ENCODE measurements at regions not wholly inside any gene's neighbourhood (a gene's known extent, or its start where the extent isn't known, plus 50 kb on each side); places are given as distances from the start of the nearest gene placed in this dataset.
"Not testable (repeated sequence)": the region's sequence is repeated elsewhere in the genome, so short reads cannot be mapped to it uniquely, and the experiment has no call there.

DNA sequence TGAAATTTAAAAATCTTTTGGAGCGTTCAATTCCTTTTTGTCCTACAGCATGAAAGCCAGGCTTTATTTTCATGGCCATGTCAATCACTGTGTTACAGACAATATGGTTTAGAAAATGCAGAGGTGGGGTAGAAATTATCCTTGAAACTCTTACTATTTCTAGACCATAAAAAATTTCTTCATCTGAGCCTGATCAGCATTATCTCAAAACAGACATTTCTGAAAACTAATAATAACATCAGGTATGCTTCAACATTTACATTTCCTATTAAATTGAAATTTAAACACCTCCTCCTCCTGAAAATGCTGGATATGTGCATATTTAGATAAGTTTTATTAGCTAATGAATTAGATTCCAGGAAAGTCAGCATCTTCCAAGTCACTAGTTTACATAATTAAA, 570.6 kb downstream of the RIT2 start:
- no peak for DNase-seq (ENCODE audit: insufficient read length)
- no peak for FAIRE-seq
- TF ChIP-seq TAF1 (IDR thresholded peaks at IDR 0.05; ENCODE audit: borderline replicate concordance, low read depth, low read length) (no peak), POLR2AphosphoS5 (IDR thresholded peaks at IDR 0.05; ENCODE audit: low read depth, low read length) (no peak), POLR2A (IDR thresholded peaks at IDR 0.05; ENCODE audit: low read depth, low read length) (no peak)

DNA sequence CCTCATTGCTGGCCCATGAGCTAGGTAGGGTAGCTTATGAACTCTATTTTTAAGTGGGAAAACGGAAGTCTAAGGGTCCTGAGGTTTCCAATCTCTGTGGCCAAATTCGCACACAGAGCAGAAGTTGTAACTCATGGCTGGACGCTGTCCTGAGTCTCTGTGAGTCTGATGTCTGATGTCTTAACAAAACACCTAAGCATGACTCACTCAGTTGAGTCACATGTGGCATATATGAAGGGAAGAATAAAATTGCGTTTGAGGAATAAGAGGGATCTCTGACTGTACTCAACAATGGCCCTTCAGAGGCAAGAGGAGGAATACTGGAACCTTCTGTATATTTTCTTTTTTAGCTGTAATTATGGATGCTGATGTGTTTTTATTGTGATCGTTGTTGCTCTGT, 569.7 kb downstream of the RIT2 start:
- FAIRE-seq (no peak), DNase-seq (ENCODE audit: insufficient read length) (no peak)
- TF ChIP-seq POLR2AphosphoS5 (IDR thresholded peaks at IDR 0.05; ENCODE audit: low read depth, low read length) (no peak), POLR2A (IDR thresholded peaks at IDR 0.05; ENCODE audit: low read depth, low read length) (no peak), TAF1 (IDR thresholded peaks at IDR 0.05; ENCODE audit: borderline replicate concordance, low read depth, low read length) (no peak)

DNA sequence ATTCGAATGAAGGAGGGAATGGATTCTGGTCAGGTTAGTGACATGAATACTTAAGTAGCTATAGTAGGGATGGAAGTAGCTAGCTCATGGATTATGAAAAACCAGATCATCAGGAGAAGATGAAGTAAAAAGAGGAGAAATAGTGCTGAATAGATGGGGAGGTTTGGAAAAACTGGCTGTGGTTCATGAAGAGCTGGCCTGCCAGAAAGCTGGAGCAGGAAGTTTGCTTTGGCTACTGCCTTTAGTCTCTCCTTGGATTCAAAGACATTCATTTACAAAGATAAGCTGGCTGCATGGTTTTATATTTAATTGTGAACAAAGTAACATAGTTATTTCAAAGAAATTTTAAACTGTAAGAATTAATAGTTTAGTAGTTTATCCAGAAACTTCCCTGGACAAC, 567.0 kb downstream of the RIT2 start:
- TF ChIP-seq POLR2A (IDR thresholded peaks at IDR 0.05; ENCODE audit: low read depth, low read length): no peak
- TF ChIP-seq TAF1 (IDR thresholded peaks at IDR 0.05; ENCODE audit: borderline replicate concordance, low read depth, low read length): no peak
- TF ChIP-seq POLR2AphosphoS5 (IDR thresholded peaks at IDR 0.05; ENCODE audit: low read depth, low read length): no peak
- no peak for FAIRE-seq

DNA sequence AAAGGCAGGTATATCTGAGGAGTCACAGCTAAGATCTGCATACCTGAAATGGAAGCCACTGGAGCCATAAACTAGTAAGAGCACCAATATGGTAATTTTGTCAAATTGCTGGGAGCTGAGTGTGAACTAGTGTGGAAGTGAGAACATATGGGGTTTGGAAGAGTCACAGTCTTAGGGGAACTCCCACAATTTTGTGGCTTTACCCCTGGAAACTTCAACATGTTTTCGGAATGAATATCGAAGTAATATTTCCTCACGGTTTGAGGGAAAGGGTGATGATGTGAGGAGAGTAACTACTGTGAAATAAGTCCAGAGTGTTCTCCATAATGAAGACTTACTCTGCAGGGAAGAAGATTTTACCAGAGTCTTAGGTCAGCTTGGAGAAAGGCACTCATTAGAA, 565.9 kb downstream of the RIT2 start:
- FAIRE-seq: no peak
- no peak for DNase-seq (ENCODE audit: insufficient read length)
- no peak for TF ChIP-seq POLR2A (IDR thresholded peaks at IDR 0.05; ENCODE audit: low read depth, low read length)
- no peak for TF ChIP-seq POLR2AphosphoS5 (IDR thresholded peaks at IDR 0.05; ENCODE audit: low read depth, low read length)
- TF ChIP-seq TAF1 (IDR thresholded peaks at IDR 0.05; ENCODE audit: borderline replicate concordance, low read depth, low read length): no peak

More for the DNA sequence above, 567.0 kb downstream of the RIT2 start:
- DNase-seq (ENCODE audit: insufficient read length): no peak

DNA sequence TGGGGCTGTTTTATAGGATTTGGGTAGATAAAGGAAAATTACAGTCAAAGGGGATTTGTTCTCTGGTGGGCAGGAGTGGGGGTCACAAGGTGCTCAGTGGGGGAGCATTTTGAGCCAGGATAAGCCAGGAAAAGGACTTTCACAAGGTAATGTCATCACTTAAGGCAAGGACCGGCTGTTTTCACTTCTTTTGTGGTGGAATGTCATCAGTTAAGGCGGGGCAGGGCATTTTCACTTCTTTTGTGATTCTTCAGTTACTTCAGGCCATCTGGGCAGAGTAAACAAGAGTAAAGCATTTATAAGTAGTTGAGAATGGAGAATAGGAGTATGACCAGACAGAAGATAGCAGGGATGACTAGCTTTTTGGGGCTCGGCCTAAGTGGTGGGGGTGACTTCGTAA, 562.9 kb downstream of the RIT2 start:
- DNase-seq (ENCODE audit: insufficient read length); FAIRE-seq: not testable (repeated sequence)

DNA sequence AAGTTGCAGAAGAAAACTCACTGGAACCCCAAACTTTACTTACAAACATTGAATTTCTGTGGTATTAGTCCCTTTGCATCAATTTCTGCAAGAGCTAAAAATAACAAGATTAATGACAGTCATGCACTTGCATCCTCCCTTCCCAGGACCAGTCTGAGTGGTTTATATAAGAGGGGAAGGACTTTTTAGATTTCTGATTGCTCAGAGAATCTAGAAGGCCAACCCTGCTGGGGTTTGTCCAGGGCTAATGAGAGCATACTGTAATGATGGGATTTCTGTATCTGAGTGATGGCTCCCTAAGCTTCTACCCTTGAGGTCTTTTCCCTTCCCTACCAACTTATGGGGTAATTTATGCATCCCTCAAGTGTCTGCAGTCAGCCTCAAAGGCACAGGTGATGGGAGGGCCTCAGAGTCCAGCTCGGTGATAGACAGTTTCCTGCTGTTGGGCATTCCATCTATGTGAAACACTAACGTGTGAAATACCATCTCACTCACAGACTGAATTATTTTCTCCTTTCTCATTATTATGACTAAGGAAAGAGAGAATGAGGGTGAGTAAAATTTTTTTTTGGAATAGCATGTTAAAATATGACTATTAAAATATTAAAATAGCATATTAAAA, 556.3 kb downstream of the RIT2 start:
- TF ChIP-seq POLR2AphosphoS5 (IDR thresholded peaks at IDR 0.05; ENCODE audit: low read depth, low read length) (no peak), TAF1 (IDR thresholded peaks at IDR 0.05; ENCODE audit: borderline replicate concordance, low read depth, low read length) (no peak), POLR2A (IDR thresholded peaks at IDR 0.05; ENCODE audit: low read depth, low read length) (no peak)
- FAIRE-seq (no peak), DNase-seq (ENCODE audit: insufficient read length) (no peak)

DNA sequence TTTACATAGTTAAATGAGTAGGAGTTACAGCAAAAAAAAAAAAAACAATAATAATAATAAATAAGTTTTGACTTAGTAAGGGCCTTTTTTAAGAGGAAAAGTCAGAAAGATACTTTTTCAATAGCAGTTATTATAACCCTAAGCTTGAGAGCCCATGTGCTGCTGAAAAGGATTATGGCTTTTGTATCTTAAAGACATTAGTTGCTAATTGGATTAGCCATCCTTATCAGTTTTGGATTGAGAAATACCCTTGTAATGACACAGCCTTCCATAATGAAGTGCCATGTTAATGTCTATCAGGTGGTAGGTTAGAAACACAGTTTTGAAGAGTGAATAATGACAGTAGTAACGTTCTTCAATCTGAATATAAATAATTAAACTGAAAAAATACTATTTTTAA, 554.0 kb downstream of the RIT2 start:
- DNase-seq (ENCODE audit: insufficient read length) (no peak), FAIRE-seq (no peak)
- no peak for TF ChIP-seq POLR2AphosphoS5 (IDR thresholded peaks at IDR 0.05; ENCODE audit: low read depth, low read length)
- no peak for TF ChIP-seq TAF1 (IDR thresholded peaks at IDR 0.05; ENCODE audit: borderline replicate concordance, low read depth, low read length)
- no peak for TF ChIP-seq POLR2A (IDR thresholded peaks at IDR 0.05; ENCODE audit: low read depth, low read length)

DNA sequence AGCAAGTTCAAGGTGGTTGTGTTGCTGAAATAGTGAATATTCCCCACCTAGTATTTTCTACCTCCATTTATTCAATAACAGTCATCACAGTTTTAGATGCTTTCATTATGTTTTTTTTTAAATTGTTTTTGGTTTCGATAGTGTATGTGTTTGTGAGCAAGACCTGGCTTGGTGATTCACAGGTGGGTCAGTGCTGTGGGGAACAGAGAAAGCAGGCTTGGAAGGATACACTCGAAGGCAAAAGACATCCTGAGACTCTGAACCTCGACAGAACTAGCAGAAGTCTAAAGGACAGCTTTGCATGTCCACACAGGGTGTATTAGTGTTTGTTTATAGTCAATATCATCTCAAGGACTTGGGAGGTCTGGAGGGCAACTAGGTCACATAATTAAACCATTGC, 551.5 kb downstream of the RIT2 start:
- DNase-seq (ENCODE audit: insufficient read length) (no peak), FAIRE-seq (no peak)
- TF ChIP-seq POLR2AphosphoS5 (IDR thresholded peaks at IDR 0.05; ENCODE audit: low read depth, low read length) (no peak), TAF1 (IDR thresholded peaks at IDR 0.05; ENCODE audit: borderline replicate concordance, low read depth, low read length) (no peak), POLR2A (IDR thresholded peaks at IDR 0.05; ENCODE audit: low read depth, low read length) (no peak)

DNA sequence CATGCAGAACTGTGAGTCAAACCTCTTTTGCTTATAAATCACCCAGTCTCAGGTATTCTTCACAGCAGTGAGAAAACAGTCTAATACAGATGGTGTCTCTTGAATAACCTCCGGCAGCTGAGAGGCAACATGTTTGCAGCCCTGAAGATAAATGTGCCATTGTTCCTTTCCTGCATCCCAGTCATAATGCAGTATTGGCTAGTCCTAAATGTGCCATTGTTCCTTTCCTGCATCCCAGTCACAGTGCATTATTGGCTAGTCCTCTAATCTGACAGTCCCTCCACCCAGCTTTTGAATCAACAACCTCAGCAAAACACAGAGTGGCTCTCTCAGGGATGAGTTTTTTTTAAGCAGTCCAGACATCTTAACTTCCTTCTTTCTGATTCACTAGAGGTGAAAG, 550.7 kb downstream of the RIT2 start:
- no peak for TF ChIP-seq POLR2A (IDR thresholded peaks at IDR 0.05; ENCODE audit: low read depth, low read length)
- TF ChIP-seq POLR2AphosphoS5 (IDR thresholded peaks at IDR 0.05; ENCODE audit: low read depth, low read length): no peak
- no peak for TF ChIP-seq TAF1 (IDR thresholded peaks at IDR 0.05; ENCODE audit: borderline replicate concordance, low read depth, low read length)
- FAIRE-seq (no peak), DNase-seq (ENCODE audit: insufficient read length) (no peak)

DNA sequence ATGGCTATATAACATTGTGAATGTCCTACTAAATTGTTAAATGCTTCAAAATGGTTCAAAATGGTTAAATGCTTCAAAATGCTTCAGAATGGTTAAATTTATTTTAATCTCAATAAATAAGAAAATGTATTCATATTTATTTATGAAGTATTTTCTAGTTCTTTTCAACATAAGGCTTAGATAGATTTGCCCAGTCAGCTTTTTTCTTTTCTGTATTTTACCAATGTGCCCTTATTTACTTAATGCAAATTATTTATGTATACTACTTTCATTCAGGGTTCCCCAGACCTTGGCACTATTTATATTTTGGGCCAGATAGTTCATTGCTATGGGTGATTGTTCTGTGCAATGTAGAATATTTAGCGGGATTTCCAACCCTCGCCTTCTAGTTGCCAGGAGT, 546.7 kb downstream of the RIT2 start:
- FAIRE-seq (no peak), DNase-seq (ENCODE audit: insufficient read length) (no peak)
- TF ChIP-seq POLR2AphosphoS5 (IDR thresholded peaks at IDR 0.05; ENCODE audit: low read depth, low read length) (no peak), POLR2A (IDR thresholded peaks at IDR 0.05; ENCODE audit: low read depth, low read length) (no peak), TAF1 (IDR thresholded peaks at IDR 0.05; ENCODE audit: borderline replicate concordance, low read depth, low read length) (no peak)

DNA sequence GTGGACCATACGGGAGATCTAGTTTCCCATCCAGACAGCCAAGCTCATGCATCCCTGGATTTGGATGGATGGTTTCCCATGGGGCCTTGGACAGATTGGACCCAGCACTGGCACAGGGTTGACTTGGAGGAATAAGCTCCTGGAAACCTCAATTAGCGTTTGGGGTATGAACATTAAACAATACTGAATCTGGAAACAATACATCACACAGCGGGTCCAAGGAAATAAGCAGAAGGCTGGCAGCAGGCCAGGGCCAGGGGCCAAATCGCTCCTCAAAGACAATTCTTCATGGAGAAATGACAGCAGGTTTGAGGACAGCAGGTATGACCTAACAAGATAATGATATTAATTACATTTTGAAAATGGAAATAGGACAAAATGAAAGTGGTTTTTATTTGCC, 540.6 kb downstream of the RIT2 start:
- no peak for FAIRE-seq
- no peak for TF ChIP-seq POLR2AphosphoS5 (IDR thresholded peaks at IDR 0.05; ENCODE audit: low read depth, low read length)
- no peak for TF ChIP-seq POLR2A (IDR thresholded peaks at IDR 0.05; ENCODE audit: low read depth, low read length)
- TF ChIP-seq TAF1 (IDR thresholded peaks at IDR 0.05; ENCODE audit: borderline replicate concordance, low read depth, low read length): no peak
- no peak for DNase-seq (ENCODE audit: insufficient read length)

DNA sequence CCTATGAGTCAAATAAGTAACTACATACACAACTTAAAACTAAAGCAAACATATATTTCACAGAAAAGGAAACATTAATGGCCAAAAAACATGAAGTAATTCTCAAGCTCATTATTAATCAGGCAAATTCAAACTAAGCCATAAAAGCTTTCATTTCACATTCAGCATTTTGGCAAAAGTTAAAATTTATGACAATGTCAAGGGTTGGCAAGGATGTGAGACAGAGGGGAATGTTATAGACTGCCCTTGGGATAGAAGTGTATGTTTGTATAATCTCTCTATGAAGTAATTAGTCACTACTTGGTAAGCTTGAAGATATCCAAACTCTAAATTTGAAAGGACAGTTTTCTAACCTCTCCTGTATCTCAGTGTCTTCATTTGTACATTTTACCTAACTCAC, 539.4 kb downstream of the RIT2 start:
- TF ChIP-seq POLR2A (IDR thresholded peaks at IDR 0.05; ENCODE audit: low read depth, low read length) (no peak), POLR2AphosphoS5 (IDR thresholded peaks at IDR 0.05; ENCODE audit: low read depth, low read length) (no peak), TAF1 (IDR thresholded peaks at IDR 0.05; ENCODE audit: borderline replicate concordance, low read depth, low read length) (no peak)
- FAIRE-seq: no peak
- DNase-seq (ENCODE audit: insufficient read length): no peak

DNA sequence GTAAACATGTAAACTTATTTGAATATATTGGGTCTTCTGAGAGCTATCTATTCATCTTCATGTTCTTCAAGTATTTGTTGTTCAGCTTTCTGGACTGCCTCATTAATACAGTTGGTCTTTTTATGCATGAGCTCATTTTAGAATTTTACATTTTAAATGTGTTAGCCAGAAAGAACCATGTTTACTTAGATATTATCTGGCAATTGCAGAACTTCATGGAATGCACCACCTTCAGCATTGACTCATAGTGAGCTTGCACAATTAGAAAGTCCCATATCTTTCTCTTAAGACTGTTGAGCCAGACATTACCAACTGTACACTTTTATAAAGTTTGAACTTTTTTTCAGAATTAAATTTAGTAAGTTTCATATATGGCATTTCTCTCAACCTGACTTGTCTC, 536.7 kb downstream of the RIT2 start:
- no peak for DNase-seq (ENCODE audit: insufficient read length)
- no peak for TF ChIP-seq POLR2A (IDR thresholded peaks at IDR 0.05; ENCODE audit: low read depth, low read length)
- no peak for TF ChIP-seq POLR2AphosphoS5 (IDR thresholded peaks at IDR 0.05; ENCODE audit: low read depth, low read length)
- no peak for TF ChIP-seq TAF1 (IDR thresholded peaks at IDR 0.05; ENCODE audit: borderline replicate concordance, low read depth, low read length)
- no peak for FAIRE-seq

Data from GM12892 (cell line).